GM23338 (cell line): ENCODE measurements at regions not wholly inside any gene's neighbourhood (a gene's known extent, or its start where the extent isn't known, plus 50 kb on each side); places are given as distances from the start of the nearest gene placed in this dataset.

Source experiments
- ATAC-seq: fragments of 200-7000 bp; cut with Tn5 transposase; 3 replicates; pipeline ENCODE4 v1.9.1; 2020
- DNase-seq: peaks from one replicate; pipeline ENCODE4 v3.0.0-alpha.2; 2015; ENCODE audit warnings: low spot score
- H2AFZ ChIP-seq: fragments of 200-600 bp; sonication (generic); 2 replicates; pipeline ENCODE4 v1.8.0; 2016; ENCODE audit warnings: antibody characterized with exemption, mild to moderate bottlenecking, moderate library complexity
- H3F3A ChIP-seq: fragments of 200-600 bp; sonication (generic); replicated peaks from 2 replicates; pipeline ENCODE4 v1.8.0; 2017; ENCODE audit warnings: antibody characterized with exemption, mixed run types, low read depth
- H3K27ac ChIP-seq: fragments of 200-600 bp; sonication (generic); 2 replicates; pipeline ENCODE4 v1.6.1; 2016; ENCODE audit warnings: low read depth
- H3K27me3 ChIP-seq: fragments of 200-600 bp; sonication (generic); 2 replicates; pipeline ENCODE4 v1.8.0; 2016; ENCODE audit warnings: mild to moderate bottlenecking, mixed run types, moderate library complexity; ENCODE audit not compliant: insufficient read depth
- H3K36me3 ChIP-seq: fragments of 200-600 bp; sonication (generic); 2 replicates; pipeline ENCODE4 v1.8.0; 2016; ENCODE audit warnings: mild to moderate bottlenecking; ENCODE audit not compliant: insufficient read depth
- H3K4me1 ChIP-seq: fragments of 200-600 bp; sonication (generic); 2 replicates; pipeline ENCODE4 v1.8.0; 2016; ENCODE audit warnings: mild to moderate bottlenecking, moderate library complexity; ENCODE audit not compliant: insufficient read depth
- H3K4me2 ChIP-seq: fragments of 200-600 bp; sonication (generic); 2 replicates; pipeline ENCODE4 v1.7.1; 2017; ENCODE audit warnings: mixed run types
- H3K4me3 ChIP-seq: fragments of 200-600 bp; sonication (generic); 2 replicates; pipeline ENCODE4 v1.6.1; 2016; ENCODE audit warnings: mixed run types
- H3K79me2 ChIP-seq: fragments of 200-600 bp; sonication (generic); replicated peaks from 2 replicates; pipeline ENCODE4 v1.8.0; 2017; ENCODE audit warnings: mild to moderate bottlenecking; ENCODE audit not compliant: insufficient read depth
- H3K9me2 ChIP-seq: fragments of 200-600 bp; sonication (generic); 2 replicates; pipeline ENCODE4 v1.8.0; 2017; ENCODE audit not compliant: insufficient read depth
- H4K20me1 ChIP-seq: fragments of 200-600 bp; sonication (generic); replicated peaks from 2 replicates; pipeline ENCODE4 v1.8.0; 2017; ENCODE audit warnings: mild to moderate bottlenecking; ENCODE audit not compliant: insufficient read depth
- H3K27ac Mint-ChIP-seq: 2 replicates; pipeline ENCODE4 v1.8.0; 2020; ENCODE audit warnings: inconsistent platforms, mild to moderate bottlenecking, moderate library complexity, mixed read lengths
- H3K27me3 Mint-ChIP-seq: 3 replicates; pipeline ENCODE4 v1.8.0; 2022; ENCODE audit warnings: low read depth, mild to moderate bottlenecking, moderate library complexity, mixed read lengths, inconsistent platforms; ENCODE audit not compliant: insufficient read depth, poor library complexity
- H3K36me3 Mint-ChIP-seq: 3 replicates; pipeline ENCODE4 v1.8.0; 2021; ENCODE audit warnings: low read depth, mild to moderate bottlenecking, inconsistent platforms, moderate library complexity, mixed read lengths
- H3K4me1 Mint-ChIP-seq: 3 replicates; pipeline ENCODE4 v1.8.0; 2020; ENCODE audit warnings: mild to moderate bottlenecking, inconsistent platforms, mixed read lengths
- H3K4me3 Mint-ChIP-seq: 3 replicates; pipeline ENCODE4 v1.8.0; 2021; ENCODE audit warnings: moderate library complexity, mild to moderate bottlenecking, inconsistent platforms, mixed read lengths
- H3K9me3 Mint-ChIP-seq: 3 replicates; pipeline ENCODE4 v1.8.0; 2020; ENCODE audit warnings: moderate library complexity, mild to moderate bottlenecking, inconsistent platforms, mixed read lengths
- CREB1 ChIP-seq: fragments of 250-450 bp; sonication (Bioruptor Pico); IDR thresholded peaks from 2 replicates; pipeline ENCODE4 v1.5.0; 2020; ENCODE audit warnings: low read depth, mild to moderate bottlenecking, moderate library complexity
- EZH2 ChIP-seq: fragments of 200-600 bp; sonication (generic); IDR thresholded peaks from one replicate; pipeline ENCODE4 v1.8.0; 2017; ENCODE audit warnings: antibody characterized with exemption, mild to moderate bottlenecking, low read depth; ENCODE audit not compliant: unreplicated experiment
- EZH2phosphoT487 ChIP-seq: fragments of 200-600 bp; sonication (generic); IDR thresholded peaks from one replicate; pipeline ENCODE4 v1.8.1; 2018; ENCODE audit warnings: antibody characterized with exemption; ENCODE audit not compliant: unreplicated experiment
- JUNB ChIP-seq: IDR thresholded peaks from one replicate; pipeline ENCODE4 v1.6.1; 2016; ENCODE audit warnings: antibody characterized with exemption; ENCODE audit not compliant: unreplicated experiment
- NANOG ChIP-seq: IDR thresholded peaks from 2 replicates; pipeline ENCODE4 v1.6.1; 2016; ENCODE audit warnings: antibody characterized with exemption, borderline replicate concordance
- POLR2AphosphoS5 ChIP-seq: IDR thresholded peaks from 2 replicates; pipeline ENCODE4 v1.6.1; 2016; ENCODE audit warnings: antibody characterized with exemption, low read depth
- STAT1 ChIP-seq: IDR thresholded peaks from one replicate; pipeline ENCODE4 v1.6.1; 2016; ENCODE audit warnings: antibody characterized with exemption; ENCODE audit not compliant: unreplicated experiment
- ZNF114 ChIP-seq: fragments of 250-450 bp; sonication (Bioruptor Pico); IDR thresholded peaks from 2 replicates; pipeline ENCODE4 v1.5.0; 2020; ENCODE audit warnings: mild to moderate bottlenecking, moderate library complexity
- ZNF331 ChIP-seq: fragments of 250-450 bp; sonication (Bioruptor Pico); IDR thresholded peaks from 2 replicates; pipeline ENCODE4 v1.5.0; 2020; ENCODE audit warnings: low read depth, mild to moderate bottlenecking, moderate library complexity
- TF ChIP-seq, protein P1 (sequence below): IDR thresholded peaks from one replicate; pipeline ENCODE4 v1.6.1; 2018; ENCODE audit warnings: antibody characterized with exemption; ENCODE audit not compliant: unreplicated experiment
- TF ChIP-seq, protein P2 (sequence below): fragments of 250-450 bp; sonication (Bioruptor Pico); IDR thresholded peaks from 2 replicates; pipeline ENCODE4 v1.5.0; 2020; ENCODE audit warnings: mild to moderate bottlenecking, moderate library complexity
- TF ChIP-seq, protein P3 (sequence below): IDR thresholded peaks from 2 replicates; pipeline ENCODE4 v1.6.1; 2016; ENCODE audit warnings: antibody characterized with exemption
- TF ChIP-seq, protein P4 (sequence below), 2 experiments: fragments of 200-600 bp in 1 of 2; sonication (generic) in 1 of 2; conservative IDR thresholded peaks; 2 replicates each; pipeline versions ENCODE4 v1.5.1 to v1.6.1; 2016 to 2017; ENCODE audit warnings: antibody characterized with exemption in 2 of 2, low read depth in 2 of 2, mild to moderate bottlenecking in 2 of 2, moderate library complexity in 1 of 2

GRCh38 chr7:25989140-25989705, 162.8 kb upstream of the NFE2L3 start (continued):
- TF ChIP-seq EZH2, result no peak
- no peak for TF ChIP-seq POLR2AphosphoS5
- TF ChIP-seq ZNF114 (CRISPR knock-in tag), result no peak
- TF ChIP-seq, protein P1, sequence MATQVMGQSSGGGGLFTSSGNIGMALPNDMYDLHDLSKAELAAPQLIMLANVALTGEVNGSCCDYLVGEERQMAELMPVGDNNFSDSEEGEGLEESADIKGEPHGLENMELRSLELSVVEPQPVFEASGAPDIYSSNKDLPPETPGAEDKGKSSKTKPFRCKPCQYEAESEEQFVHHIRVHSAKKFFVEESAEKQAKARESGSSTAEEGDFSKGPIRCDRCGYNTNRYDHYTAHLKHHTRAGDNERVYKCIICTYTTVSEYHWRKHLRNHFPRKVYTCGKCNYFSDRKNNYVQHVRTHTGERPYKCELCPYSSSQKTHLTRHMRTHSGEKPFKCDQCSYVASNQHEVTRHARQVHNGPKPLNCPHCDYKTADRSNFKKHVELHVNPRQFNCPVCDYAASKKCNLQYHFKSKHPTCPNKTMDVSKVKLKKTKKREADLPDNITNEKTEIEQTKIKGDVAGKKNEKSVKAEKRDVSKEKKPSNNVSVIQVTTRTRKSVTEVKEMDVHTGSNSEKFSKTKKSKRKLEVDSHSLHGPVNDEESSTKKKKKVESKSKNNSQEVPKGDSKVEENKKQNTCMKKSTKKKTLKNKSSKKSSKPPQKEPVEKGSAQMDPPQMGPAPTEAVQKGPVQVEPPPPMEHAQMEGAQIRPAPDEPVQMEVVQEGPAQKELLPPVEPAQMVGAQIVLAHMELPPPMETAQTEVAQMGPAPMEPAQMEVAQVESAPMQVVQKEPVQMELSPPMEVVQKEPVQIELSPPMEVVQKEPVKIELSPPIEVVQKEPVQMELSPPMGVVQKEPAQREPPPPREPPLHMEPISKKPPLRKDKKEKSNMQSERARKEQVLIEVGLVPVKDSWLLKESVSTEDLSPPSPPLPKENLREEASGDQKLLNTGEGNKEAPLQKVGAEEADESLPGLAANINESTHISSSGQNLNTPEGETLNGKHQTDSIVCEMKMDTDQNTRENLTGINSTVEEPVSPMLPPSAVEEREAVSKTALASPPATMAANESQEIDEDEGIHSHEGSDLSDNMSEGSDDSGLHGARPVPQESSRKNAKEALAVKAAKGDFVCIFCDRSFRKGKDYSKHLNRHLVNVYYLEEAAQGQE, result no peak

GRCh38 chr7:25994433-25994994, 157.5 kb upstream of the NFE2L3 start:
- DNase-seq, result no peak
- H4K20me1 ChIP-seq, result no peaks in the 10 kb centered on the region
- H3K27me3 ChIP-seq, result no peaks in the 10 kb centered on the region
- Mint-ChIP-seq H3K9me3 (no peaks in the 10 kb centered on the region), H3K27me3 (no peaks in the 10 kb centered on the region), H3K27ac (no peak overlapping the region), H3K4me3 (no peak overlapping the region), H3K4me1 (no peaks in the 10 kb centered on the region), H3K36me3 (no peaks in the 10 kb centered on the region)
- no peaks in the 10 kb centered on the region for H3K36me3 ChIP-seq
- no peaks in the 10 kb centered on the region for H3F3A ChIP-seq
- H2AFZ ChIP-seq, result no peak overlapping the region
- no peak overlapping the region for H3K4me3 ChIP-seq
- H3K4me1 ChIP-seq, result no peaks in the 10 kb centered on the region
- ATAC-seq, result no peak
- H3K4me2 ChIP-seq, result no peak overlapping the region
- no peaks in the 10 kb centered on the region for H3K79me2 ChIP-seq
- no peaks in the 10 kb centered on the region for H3K9me2 ChIP-seq
- no peak overlapping the region for H3K27ac ChIP-seq
- TF ChIP-seq, protein P2, sequence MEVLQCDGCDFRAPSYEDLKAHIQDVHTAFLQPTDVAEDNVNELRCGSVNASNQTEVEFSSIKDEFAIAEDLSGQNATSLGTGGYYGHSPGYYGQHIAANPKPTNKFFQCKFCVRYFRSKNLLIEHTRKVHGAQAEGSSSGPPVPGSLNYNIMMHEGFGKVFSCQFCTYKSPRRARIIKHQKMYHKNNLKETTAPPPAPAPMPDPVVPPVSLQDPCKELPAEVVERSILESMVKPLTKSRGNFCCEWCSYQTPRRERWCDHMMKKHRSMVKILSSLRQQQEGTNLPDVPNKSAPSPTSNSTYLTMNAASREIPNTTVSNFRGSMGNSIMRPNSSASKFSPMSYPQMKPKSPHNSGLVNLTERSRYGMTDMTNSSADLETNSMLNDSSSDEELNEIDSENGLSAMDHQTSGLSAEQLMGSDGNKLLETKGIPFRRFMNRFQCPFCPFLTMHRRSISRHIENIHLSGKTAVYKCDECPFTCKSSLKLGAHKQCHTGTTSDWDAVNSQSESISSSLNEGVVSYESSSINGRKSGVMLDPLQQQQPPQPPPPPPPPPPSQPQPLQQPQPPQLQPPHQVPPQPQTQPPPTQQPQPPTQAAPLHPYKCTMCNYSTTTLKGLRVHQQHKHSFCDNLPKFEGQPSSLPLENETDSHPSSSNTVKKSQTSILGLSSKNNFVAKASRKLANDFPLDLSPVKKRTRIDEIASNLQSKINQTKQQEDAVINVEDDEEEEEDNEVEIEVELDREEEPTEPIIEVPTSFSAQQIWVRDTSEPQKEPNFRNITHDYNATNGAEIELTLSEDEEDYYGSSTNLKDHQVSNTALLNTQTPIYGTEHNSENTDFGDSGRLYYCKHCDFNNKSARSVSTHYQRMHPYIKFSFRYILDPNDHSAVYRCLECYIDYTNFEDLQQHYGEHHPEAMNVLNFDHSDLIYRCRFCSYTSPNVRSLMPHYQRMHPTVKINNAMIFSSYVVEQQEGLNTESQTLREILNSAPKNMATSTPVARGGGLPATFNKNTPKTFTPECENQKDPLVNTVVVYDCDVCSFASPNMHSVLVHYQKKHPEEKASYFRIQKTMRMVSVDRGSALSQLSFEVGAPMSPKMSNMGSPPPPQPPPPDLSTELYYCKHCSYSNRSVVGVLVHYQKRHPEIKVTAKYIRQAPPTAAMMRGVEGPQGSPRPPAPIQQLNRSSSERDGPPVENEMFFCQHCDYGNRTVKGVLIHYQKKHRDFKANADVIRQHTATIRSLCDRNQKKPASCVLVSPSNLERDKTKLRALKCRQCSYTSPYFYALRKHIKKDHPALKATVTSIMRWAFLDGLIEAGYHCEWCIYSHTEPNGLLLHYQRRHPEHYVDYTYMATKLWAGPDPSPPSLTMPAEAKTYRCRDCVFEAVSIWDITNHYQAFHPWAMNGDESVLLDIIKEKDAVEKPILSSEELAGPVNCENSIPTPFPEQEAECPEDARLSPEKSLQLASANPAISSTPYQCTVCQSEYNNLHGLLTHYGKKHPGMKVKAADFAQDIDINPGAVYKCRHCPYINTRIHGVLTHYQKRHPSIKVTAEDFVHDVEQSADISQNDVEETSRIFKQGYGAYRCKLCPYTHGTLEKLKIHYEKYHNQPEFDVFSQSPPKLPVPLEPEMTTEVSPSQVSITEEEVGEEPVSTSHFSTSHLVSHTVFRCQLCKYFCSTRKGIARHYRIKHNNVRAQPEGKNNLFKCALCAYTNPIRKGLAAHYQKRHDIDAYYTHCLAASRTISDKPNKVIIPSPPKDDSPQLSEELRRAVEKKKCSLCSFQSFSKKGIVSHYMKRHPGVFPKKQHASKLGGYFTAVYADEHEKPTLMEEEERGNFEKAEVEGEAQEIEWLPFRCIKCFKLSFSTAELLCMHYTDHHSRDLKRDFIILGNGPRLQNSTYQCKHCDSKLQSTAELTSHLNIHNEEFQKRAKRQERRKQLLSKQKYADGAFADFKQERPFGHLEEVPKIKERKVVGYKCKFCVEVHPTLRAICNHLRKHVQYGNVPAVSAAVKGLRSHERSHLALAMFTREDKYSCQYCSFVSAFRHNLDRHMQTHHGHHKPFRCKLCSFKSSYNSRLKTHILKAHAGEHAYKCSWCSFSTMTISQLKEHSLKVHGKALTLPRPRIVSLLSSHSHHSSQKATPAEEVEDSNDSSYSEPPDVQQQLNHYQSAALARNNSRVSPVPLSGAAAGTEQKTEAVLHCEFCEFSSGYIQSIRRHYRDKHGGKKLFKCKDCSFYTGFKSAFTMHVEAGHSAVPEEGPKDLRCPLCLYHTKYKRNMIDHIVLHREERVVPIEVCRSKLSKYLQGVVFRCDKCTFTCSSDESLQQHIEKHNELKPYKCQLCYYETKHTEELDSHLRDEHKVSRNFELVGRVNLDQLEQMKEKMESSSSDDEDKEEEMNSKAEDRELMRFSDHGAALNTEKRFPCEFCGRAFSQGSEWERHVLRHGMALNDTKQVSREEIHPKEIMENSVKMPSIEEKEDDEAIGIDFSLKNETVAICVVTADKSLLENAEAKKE, result no peak
- TF ChIP-seq, protein P3, sequence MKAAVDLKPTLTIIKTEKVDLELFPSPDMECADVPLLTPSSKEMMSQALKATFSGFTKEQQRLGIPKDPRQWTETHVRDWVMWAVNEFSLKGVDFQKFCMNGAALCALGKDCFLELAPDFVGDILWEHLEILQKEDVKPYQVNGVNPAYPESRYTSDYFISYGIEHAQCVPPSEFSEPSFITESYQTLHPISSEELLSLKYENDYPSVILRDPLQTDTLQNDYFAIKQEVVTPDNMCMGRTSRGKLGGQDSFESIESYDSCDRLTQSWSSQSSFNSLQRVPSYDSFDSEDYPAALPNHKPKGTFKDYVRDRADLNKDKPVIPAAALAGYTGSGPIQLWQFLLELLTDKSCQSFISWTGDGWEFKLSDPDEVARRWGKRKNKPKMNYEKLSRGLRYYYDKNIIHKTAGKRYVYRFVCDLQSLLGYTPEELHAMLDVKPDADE, result no peak
- TF ChIP-seq JUNB (no peak), NANOG (no peak), EZH2 (no peak), STAT1 (no peak), EZH2phosphoT487 (no peak), CREB1 (no peak), ZNF331 (no peak), ZNF114 (CRISPR knock-in tag) (no peak), POLR2AphosphoS5 (no peak)
- TF ChIP-seq, protein P4, sequence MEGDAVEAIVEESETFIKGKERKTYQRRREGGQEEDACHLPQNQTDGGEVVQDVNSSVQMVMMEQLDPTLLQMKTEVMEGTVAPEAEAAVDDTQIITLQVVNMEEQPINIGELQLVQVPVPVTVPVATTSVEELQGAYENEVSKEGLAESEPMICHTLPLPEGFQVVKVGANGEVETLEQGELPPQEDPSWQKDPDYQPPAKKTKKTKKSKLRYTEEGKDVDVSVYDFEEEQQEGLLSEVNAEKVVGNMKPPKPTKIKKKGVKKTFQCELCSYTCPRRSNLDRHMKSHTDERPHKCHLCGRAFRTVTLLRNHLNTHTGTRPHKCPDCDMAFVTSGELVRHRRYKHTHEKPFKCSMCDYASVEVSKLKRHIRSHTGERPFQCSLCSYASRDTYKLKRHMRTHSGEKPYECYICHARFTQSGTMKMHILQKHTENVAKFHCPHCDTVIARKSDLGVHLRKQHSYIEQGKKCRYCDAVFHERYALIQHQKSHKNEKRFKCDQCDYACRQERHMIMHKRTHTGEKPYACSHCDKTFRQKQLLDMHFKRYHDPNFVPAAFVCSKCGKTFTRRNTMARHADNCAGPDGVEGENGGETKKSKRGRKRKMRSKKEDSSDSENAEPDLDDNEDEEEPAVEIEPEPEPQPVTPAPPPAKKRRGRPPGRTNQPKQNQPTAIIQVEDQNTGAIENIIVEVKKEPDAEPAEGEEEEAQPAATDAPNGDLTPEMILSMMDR (conservative IDR thresholded peaks at IDR 0.05; ENCODE audit: low read depth in 2 of 2), result no peak
